ENCODE measurements at regions not wholly inside any gene's neighbourhood (a gene's known extent, or its start where the extent isn't known, plus 50 kb on each side); places are given as distances from the start of the nearest gene placed in this dataset.

- Histone ChIP-seq H3K36me3 (ENCODE audit: control insufficient read depth, insufficient read depth, low read length) (no peaks in the 10 kb centered on the region), H3K27me3 (ENCODE audit: control insufficient read depth, insufficient read depth, low read length) (no peaks in the 10 kb centered on the region), H3K27ac (ENCODE audit: low read depth, low read length) (no peak overlapping the region), H3K4me3 (ENCODE audit: low read length) (no peak overlapping the region), H3K9ac (ENCODE audit: low read length) (no peak overlapping the region), H3K4me1 (ENCODE audit: control insufficient read depth, insufficient read depth, low read length) (no peaks in the 10 kb centered on the region)
Observed at GRCh38 chr2:59277671-59278070, 1036.5 kb upstream of the FANCL start.

GRCh38 chr2:59276917-59277316 lies 1035.8 kb upstream of the FANCL start:
- no peaks in the 10 kb centered on the region for H3K4me1 ChIP-seq (ENCODE audit: control insufficient read depth, insufficient read depth, low read length)
- no peak overlapping the region for H3K4me3 ChIP-seq (ENCODE audit: low read length)
- no peak overlapping the region for H3K9ac ChIP-seq (ENCODE audit: low read length)
- no peaks in the 10 kb centered on the region for H3K27me3 ChIP-seq (ENCODE audit: control insufficient read depth, insufficient read depth, low read length)
- H3K36me3 ChIP-seq (ENCODE audit: control insufficient read depth, insufficient read depth, low read length), result no peaks in the 10 kb centered on the region
- no peak overlapping the region for H3K27ac ChIP-seq (ENCODE audit: low read depth, low read length)

- H3K9ac ChIP-seq (ENCODE audit: low read length), result no peak overlapping the region
- H3K36me3 ChIP-seq (ENCODE audit: control insufficient read depth, insufficient read depth, low read length), result no peaks in the 10 kb centered on the region
- no peaks in the 10 kb centered on the region for H3K4me1 ChIP-seq (ENCODE audit: control insufficient read depth, insufficient read depth, low read length)
- no peak overlapping the region for H3K4me3 ChIP-seq (ENCODE audit: low read length)
- no peaks in the 10 kb centered on the region for H3K27me3 ChIP-seq (ENCODE audit: control insufficient read depth, insufficient read depth, low read length)
- no peak overlapping the region for H3K27ac ChIP-seq (ENCODE audit: low read depth, low read length)
Observed at GRCh38 chr2:59276033-59276432, 1034.9 kb upstream of the FANCL start.

GRCh38 chr2:59266453-59266852 lies 1025.3 kb upstream of the FANCL start:
- H3K9ac ChIP-seq (ENCODE audit: low read length), result no peak overlapping the region
- no peak overlapping the region for H3K4me3 ChIP-seq (ENCODE audit: low read length)
- H3K27ac ChIP-seq (ENCODE audit: low read depth, low read length), result no peak overlapping the region
- no peaks in the 10 kb centered on the region for H3K27me3 ChIP-seq (ENCODE audit: control insufficient read depth, insufficient read depth, low read length)
- H3K36me3 ChIP-seq (ENCODE audit: control insufficient read depth, insufficient read depth, low read length), result no peaks in the 10 kb centered on the region
- no peaks in the 10 kb centered on the region for H3K4me1 ChIP-seq (ENCODE audit: control insufficient read depth, insufficient read depth, low read length)

GRCh38 chr2:59259913-59260312 lies 1018.8 kb upstream of the FANCL start:
- Histone ChIP-seq H3K36me3 (ENCODE audit: control insufficient read depth, insufficient read depth, low read length) (no peaks in the 10 kb centered on the region), H3K27me3 (ENCODE audit: control insufficient read depth, insufficient read depth, low read length) (no peaks in the 10 kb centered on the region), H3K9ac (ENCODE audit: low read length) (no peak overlapping the region), H3K4me3 (ENCODE audit: low read length) (no peak overlapping the region), H3K4me1 (ENCODE audit: control insufficient read depth, insufficient read depth, low read length) (no peaks in the 10 kb centered on the region), H3K27ac (ENCODE audit: low read depth, low read length) (no peak overlapping the region)

- Histone ChIP-seq H3K4me3 (ENCODE audit: low read length) (no peak overlapping the region), H3K9ac (ENCODE audit: low read length) (no peak overlapping the region), H3K4me1 (ENCODE audit: control insufficient read depth, insufficient read depth, low read length) (no peaks in the 10 kb centered on the region), H3K36me3 (ENCODE audit: control insufficient read depth, insufficient read depth, low read length) (no peaks in the 10 kb centered on the region), H3K27me3 (ENCODE audit: control insufficient read depth, insufficient read depth, low read length) (no peaks in the 10 kb centered on the region), H3K27ac (ENCODE audit: low read depth, low read length) (no peak overlapping the region)
Observed at GRCh38 chr2:59256290-59256689, 1015.2 kb upstream of the FANCL start.

- no peak overlapping the region for H3K4me3 ChIP-seq (ENCODE audit: low read length)
- H3K4me1 ChIP-seq (ENCODE audit: control insufficient read depth, insufficient read depth, low read length), result no peaks in the 10 kb centered on the region
- H3K27me3 ChIP-seq (ENCODE audit: control insufficient read depth, insufficient read depth, low read length), result no peaks in the 10 kb centered on the region
- no peaks in the 10 kb centered on the region for H3K36me3 ChIP-seq (ENCODE audit: control insufficient read depth, insufficient read depth, low read length)
- H3K9ac ChIP-seq (ENCODE audit: low read length), result no peak overlapping the region
- no peak overlapping the region for H3K27ac ChIP-seq (ENCODE audit: low read depth, low read length)
Observed at GRCh38 chr2:59254279-59254678, 1013.2 kb upstream of the FANCL start.

GRCh38 chr2:59250307-59250677 lies 1009.2 kb upstream of the FANCL start:
- Histone ChIP-seq H3K4me3 (ENCODE audit: low read length) (no peak overlapping the region), H3K27ac (ENCODE audit: low read depth, low read length) (no peak overlapping the region), H3K36me3 (ENCODE audit: control insufficient read depth, insufficient read depth, low read length) (no peaks in the 10 kb centered on the region), H3K4me1 (ENCODE audit: control insufficient read depth, insufficient read depth, low read length) (no peaks in the 10 kb centered on the region), H3K9ac (ENCODE audit: low read length) (no peak overlapping the region), H3K27me3 (ENCODE audit: control insufficient read depth, insufficient read depth, low read length) (no peaks in the 10 kb centered on the region)

GRCh38 chr2:59249441-59250306 lies 1008.5 kb upstream of the FANCL start:
- no peak overlapping the region for H3K4me3 ChIP-seq (ENCODE audit: low read length)
- H3K9ac ChIP-seq (ENCODE audit: low read length), result no peak overlapping the region
- no peaks in the 10 kb centered on the region for H3K27me3 ChIP-seq (ENCODE audit: control insufficient read depth, insufficient read depth, low read length)
- no peaks in the 10 kb centered on the region for H3K36me3 ChIP-seq (ENCODE audit: control insufficient read depth, insufficient read depth, low read length)
- no peak overlapping the region for H3K27ac ChIP-seq (ENCODE audit: low read depth, low read length)
- no peaks in the 10 kb centered on the region for H3K4me1 ChIP-seq (ENCODE audit: control insufficient read depth, insufficient read depth, low read length)

- no peaks in the 10 kb centered on the region for H3K36me3 ChIP-seq (ENCODE audit: control insufficient read depth, insufficient read depth, low read length)
- no peaks in the 10 kb centered on the region for H3K27me3 ChIP-seq (ENCODE audit: control insufficient read depth, insufficient read depth, low read length)
- no peak overlapping the region for H3K4me3 ChIP-seq (ENCODE audit: low read length)
- no peak overlapping the region for H3K27ac ChIP-seq (ENCODE audit: low read depth, low read length)
- H3K4me1 ChIP-seq (ENCODE audit: control insufficient read depth, insufficient read depth, low read length), result no peaks in the 10 kb centered on the region
- no peak overlapping the region for H3K9ac ChIP-seq (ENCODE audit: low read length)
Observed at GRCh38 chr2:59239146-59239545, 998.0 kb upstream of the FANCL start.

GRCh38 chr2:59237311-59237710 lies 996.2 kb upstream of the FANCL start:
- H3K4me1 ChIP-seq (ENCODE audit: control insufficient read depth, insufficient read depth, low read length), result no peaks in the 10 kb centered on the region
- no peaks in the 10 kb centered on the region for H3K27me3 ChIP-seq (ENCODE audit: control insufficient read depth, insufficient read depth, low read length)
- no peak overlapping the region for H3K27ac ChIP-seq (ENCODE audit: low read depth, low read length)
- no peaks in the 10 kb centered on the region for H3K36me3 ChIP-seq (ENCODE audit: control insufficient read depth, insufficient read depth, low read length)
- no peak overlapping the region for H3K9ac ChIP-seq (ENCODE audit: low read length)
- H3K4me3 ChIP-seq (ENCODE audit: low read length), result no peak overlapping the region

GRCh38 chr2:59236723-59237122 lies 995.6 kb upstream of the FANCL start:
- Histone ChIP-seq H3K36me3 (ENCODE audit: control insufficient read depth, insufficient read depth, low read length) (no peaks in the 10 kb centered on the region), H3K4me1 (ENCODE audit: control insufficient read depth, insufficient read depth, low read length) (no peaks in the 10 kb centered on the region), H3K27ac (ENCODE audit: low read depth, low read length) (no peak overlapping the region), H3K9ac (ENCODE audit: low read length) (no peak overlapping the region), H3K4me3 (ENCODE audit: low read length) (no peak overlapping the region), H3K27me3 (ENCODE audit: control insufficient read depth, insufficient read depth, low read length) (no peaks in the 10 kb centered on the region)

- H3K27me3 ChIP-seq (ENCODE audit: control insufficient read depth, insufficient read depth, low read length), result no peaks in the 10 kb centered on the region
- no peaks in the 10 kb centered on the region for H3K36me3 ChIP-seq (ENCODE audit: control insufficient read depth, insufficient read depth, low read length)
- H3K9ac ChIP-seq (ENCODE audit: low read length), result no peak overlapping the region
- H3K4me3 ChIP-seq (ENCODE audit: low read length), result no peak overlapping the region
- H3K4me1 ChIP-seq (ENCODE audit: control insufficient read depth, insufficient read depth, low read length), result no peaks in the 10 kb centered on the region
- no peak overlapping the region for H3K27ac ChIP-seq (ENCODE audit: low read depth, low read length)
Observed at GRCh38 chr2:59233920-59234319, 992.8 kb upstream of the FANCL start.

Data from rectal smooth muscle tissue (tissue), 1 donor.